ENCODE measurements at regions not wholly inside any gene's neighbourhood (a gene's known extent, or its start where the extent isn't known, plus 50 kb on each side); places are given as distances from the start of the nearest gene placed in this dataset.

DNA sequence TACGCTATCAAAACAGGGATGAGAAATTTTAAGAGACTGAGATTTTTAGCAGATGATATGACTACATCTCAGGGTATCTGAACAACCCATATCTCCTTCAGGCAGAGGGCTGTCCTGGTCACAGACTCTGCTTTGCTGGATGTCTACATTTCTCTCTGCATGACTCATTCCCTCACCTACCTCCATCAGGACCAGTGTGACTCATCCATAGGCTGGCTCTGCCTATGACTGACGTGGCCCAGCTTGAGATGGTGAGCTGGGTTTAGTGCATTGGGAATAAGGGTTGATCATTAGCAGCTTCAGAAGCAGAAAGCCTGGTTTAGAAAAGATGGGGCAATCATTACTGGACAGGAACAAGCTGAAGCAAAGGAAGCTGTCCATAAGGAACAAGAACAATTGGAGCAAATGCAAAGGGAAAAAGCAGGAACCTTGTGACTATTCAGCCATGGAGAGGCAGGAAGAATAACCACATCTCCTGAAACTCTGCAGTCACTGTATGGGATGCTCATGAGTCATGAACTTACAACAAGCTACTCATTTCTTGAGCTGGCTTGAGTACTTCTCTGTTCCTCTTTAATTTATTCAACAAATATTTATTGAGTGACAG, 86.4 kb upstream of the CBLN4 start:
- Histone ChIP-seq H3K79me2 (ENCODE audit: insufficient read depth, low read length) (no peaks in the 10 kb centered on the region), H3K27ac (ENCODE audit: low read depth, low read length) (no peak overlapping the region), H2AFZ (ENCODE audit: low read length) (no peak overlapping the region), H3K4me2 (ENCODE audit: insufficient read depth, low read length) (no peak overlapping the region), H3K9me3 (ENCODE audit: low read depth, low read length) (peaks cover 2% of the 10 kb centered on the region), H3K36me3 (ENCODE audit: insufficient read depth, low read length) (no peaks in the 10 kb centered on the region), H3K4me1 (ENCODE audit: insufficient read depth, low read length) (no peaks in the 10 kb centered on the region), H4K20me1 (ENCODE audit: insufficient read depth, low read length) (no peaks in the 10 kb centered on the region), H3K4me3 (ENCODE audit: insufficient read depth, low read length) (no peak overlapping the region), H3K27me3 (ENCODE audit: insufficient read depth, low read length) (no peaks in the 10 kb centered on the region)
- no peak for DNase-seq (ENCODE audit: insufficient read length, low spot score, missing footprints)
- TF ChIP-seq, protein P1, sequence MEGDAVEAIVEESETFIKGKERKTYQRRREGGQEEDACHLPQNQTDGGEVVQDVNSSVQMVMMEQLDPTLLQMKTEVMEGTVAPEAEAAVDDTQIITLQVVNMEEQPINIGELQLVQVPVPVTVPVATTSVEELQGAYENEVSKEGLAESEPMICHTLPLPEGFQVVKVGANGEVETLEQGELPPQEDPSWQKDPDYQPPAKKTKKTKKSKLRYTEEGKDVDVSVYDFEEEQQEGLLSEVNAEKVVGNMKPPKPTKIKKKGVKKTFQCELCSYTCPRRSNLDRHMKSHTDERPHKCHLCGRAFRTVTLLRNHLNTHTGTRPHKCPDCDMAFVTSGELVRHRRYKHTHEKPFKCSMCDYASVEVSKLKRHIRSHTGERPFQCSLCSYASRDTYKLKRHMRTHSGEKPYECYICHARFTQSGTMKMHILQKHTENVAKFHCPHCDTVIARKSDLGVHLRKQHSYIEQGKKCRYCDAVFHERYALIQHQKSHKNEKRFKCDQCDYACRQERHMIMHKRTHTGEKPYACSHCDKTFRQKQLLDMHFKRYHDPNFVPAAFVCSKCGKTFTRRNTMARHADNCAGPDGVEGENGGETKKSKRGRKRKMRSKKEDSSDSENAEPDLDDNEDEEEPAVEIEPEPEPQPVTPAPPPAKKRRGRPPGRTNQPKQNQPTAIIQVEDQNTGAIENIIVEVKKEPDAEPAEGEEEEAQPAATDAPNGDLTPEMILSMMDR (IDR thresholded peaks at IDR 0.05; ENCODE audit: extremely low read depth, low read depth, low read length) = no peak

DNA sequence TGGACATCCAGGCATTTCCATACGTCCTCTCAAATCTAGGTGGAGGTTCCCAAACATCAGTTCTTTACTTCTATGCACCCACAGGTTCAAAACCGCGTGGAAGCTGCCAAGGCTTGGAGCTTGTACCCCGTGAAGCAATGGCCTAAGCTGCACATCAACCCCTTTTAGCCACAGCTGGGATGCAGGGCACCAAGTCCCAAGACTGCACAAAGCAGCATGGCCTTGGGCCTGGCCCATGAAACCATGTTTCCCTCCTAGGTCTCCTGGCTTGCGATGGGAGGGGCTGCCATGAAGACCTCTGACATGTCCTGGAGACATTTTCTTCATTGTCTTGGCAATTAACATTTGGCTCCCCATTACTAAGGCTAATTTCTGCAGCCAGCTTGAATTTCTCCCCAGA, 88.9 kb upstream of the CBLN4 start:
- Histone ChIP-seq H3K79me2 (ENCODE audit: insufficient read depth, low read length) (no peaks in the 10 kb centered on the region), H3K4me1 (ENCODE audit: insufficient read depth, low read length) (no peaks in the 10 kb centered on the region), H3K36me3 (ENCODE audit: insufficient read depth, low read length) (no peaks in the 10 kb centered on the region), H4K20me1 (ENCODE audit: insufficient read depth, low read length) (no peaks in the 10 kb centered on the region), H3K4me2 (ENCODE audit: insufficient read depth, low read length) (no peak overlapping the region), H3K27ac (ENCODE audit: low read depth, low read length) (no peak overlapping the region), H3K9me3 (ENCODE audit: low read depth, low read length) (peaks cover 2% of the 10 kb centered on the region), H2AFZ (ENCODE audit: low read length) (no peak overlapping the region), H3K4me3 (ENCODE audit: insufficient read depth, low read length) (no peak overlapping the region), H3K27me3 (ENCODE audit: insufficient read depth, low read length) (no peaks in the 10 kb centered on the region)
- TF ChIP-seq, protein P1 (IDR thresholded peaks at IDR 0.05; ENCODE audit: extremely low read depth, low read depth, low read length) = no peak
- DNase-seq (ENCODE audit: insufficient read length, low spot score, missing footprints) = no peak

DNA sequence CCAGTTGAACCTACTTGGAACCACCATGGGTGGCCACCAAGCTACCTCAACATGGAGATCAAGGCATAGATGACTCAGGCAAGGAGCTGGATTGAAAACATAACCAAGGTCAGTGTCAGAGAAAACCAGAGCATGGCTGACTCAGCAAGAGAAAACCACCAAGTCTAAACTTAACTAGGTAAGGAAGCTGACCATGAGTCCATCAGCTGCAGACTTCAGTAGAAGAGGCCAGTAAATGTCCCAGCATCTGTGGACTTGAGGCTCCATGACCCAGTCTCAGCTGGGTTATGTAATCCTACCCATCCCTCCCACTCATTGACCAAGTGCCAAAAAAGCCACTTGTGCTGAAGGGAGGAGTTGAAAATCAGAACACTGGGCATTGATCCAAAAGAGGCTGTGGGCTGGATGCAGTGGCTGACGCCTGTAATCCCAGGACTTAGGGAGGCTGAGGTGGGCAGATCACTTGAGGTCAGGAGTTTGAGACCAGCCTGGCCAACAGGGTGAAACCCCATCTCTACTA, 93.7 kb upstream of the CBLN4 start:
- Histone ChIP-seq H3K4me2 (ENCODE audit: insufficient read depth, low read length) (no peak overlapping the region), H3K27me3 (ENCODE audit: insufficient read depth, low read length) (no peaks in the 10 kb centered on the region), H3K27ac (ENCODE audit: low read depth, low read length) (no peak overlapping the region), H3K36me3 (ENCODE audit: insufficient read depth, low read length) (no peaks in the 10 kb centered on the region), H2AFZ (ENCODE audit: low read length) (no peak overlapping the region), H4K20me1 (ENCODE audit: insufficient read depth, low read length) (no peaks in the 10 kb centered on the region), H3K9me3 (ENCODE audit: low read depth, low read length) (no peaks in the 10 kb centered on the region), H3K4me1 (ENCODE audit: insufficient read depth, low read length) (no peaks in the 10 kb centered on the region), H3K79me2 (ENCODE audit: insufficient read depth, low read length) (no peaks in the 10 kb centered on the region), H3K4me3 (ENCODE audit: insufficient read depth, low read length) (no peak overlapping the region)
- DNase-seq (ENCODE audit: insufficient read length, low spot score, missing footprints) = no peak
- TF ChIP-seq, protein P1 (IDR thresholded peaks at IDR 0.05; ENCODE audit: extremely low read depth, low read depth, low read length) = no peak

DNA sequence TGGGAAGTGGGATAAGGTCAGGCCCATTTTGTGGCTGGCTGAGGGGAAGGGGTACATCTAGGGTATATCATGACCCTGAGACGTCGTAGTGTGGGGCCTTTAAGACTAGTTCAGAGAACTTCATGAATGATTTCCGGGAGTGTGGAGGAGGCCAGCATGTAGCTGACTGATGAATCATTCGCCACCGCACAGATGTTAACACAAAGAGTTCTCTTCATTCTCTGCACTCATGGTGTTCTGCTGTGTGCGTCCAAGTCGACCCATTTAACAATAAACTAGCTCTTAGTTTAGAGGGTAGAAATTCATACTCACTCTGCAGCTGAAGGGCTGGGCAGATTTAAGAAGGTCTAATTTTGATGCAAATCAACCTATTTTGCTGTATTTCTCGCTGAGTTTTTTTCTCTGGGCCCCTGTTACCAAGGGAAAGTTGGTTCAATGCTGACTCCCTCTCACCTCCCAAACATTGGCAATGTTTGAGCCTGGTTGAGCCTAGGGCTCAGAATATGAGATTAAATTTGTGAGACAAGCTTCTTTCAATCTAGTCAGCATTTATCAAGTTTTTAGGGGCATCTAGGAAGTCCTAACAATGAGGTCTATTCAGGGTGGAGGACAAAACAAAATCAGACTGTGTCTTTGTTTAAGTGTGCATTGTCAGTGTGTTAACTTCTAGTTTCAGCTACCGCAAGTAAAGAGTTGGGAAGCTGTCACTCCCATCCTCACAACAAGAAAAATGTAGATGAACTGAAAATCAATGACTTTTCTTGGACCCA, 106.8 kb upstream of the CBLN4 start:
- no peaks in the 10 kb centered on the region for H3K4me1 ChIP-seq (ENCODE audit: insufficient read depth, low read length)
- no peak overlapping the region for H3K27ac ChIP-seq (ENCODE audit: low read depth, low read length)
- H3K27me3 ChIP-seq (ENCODE audit: insufficient read depth, low read length) = no peaks in the 10 kb centered on the region
- H3K9me3 ChIP-seq (ENCODE audit: low read depth, low read length) = no peaks in the 10 kb centered on the region
- H3K4me3 ChIP-seq (ENCODE audit: insufficient read depth, low read length) = no peak overlapping the region
- no peaks in the 10 kb centered on the region for H3K36me3 ChIP-seq (ENCODE audit: insufficient read depth, low read length)
- no peak overlapping the region for H2AFZ ChIP-seq (ENCODE audit: low read length)
- TF ChIP-seq, protein P1 (IDR thresholded peaks at IDR 0.05; ENCODE audit: extremely low read depth, low read depth, low read length) = no peak
- no peak for DNase-seq (ENCODE audit: insufficient read length, low spot score, missing footprints)
- H3K79me2 ChIP-seq (ENCODE audit: insufficient read depth, low read length) = no peaks in the 10 kb centered on the region
- no peaks in the 10 kb centered on the region for H4K20me1 ChIP-seq (ENCODE audit: insufficient read depth, low read length)
- H3K4me2 ChIP-seq (ENCODE audit: insufficient read depth, low read length) = no peak overlapping the region

Data from osteoblast (primary cell).